ENCODE measurements at regions not wholly inside any gene's neighbourhood (a gene's known extent, or its start where the extent isn't known, plus 50 kb on each side); places are given as distances from the start of the nearest gene placed in this dataset.

DNA sequence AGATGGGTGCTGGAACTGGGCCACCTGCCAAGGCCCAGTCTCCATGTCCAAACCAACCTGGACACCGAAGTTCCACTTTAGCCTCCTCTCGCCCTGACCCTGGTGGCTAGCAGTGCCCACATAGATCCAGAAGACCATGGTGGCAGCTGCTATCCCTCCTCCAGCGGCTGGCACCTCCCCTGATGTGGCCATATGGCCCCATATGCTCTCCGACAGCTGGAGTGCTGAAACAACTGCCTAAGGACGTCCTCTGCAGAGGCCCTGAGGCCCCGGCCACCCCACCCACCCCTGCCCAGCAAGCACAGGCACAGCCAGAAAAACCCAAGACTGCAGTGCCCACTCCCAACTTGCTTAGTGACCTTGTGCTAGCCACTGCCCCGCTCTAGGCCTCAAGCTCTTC is 182.3 kb upstream of the LINGO1 start:
- TF ChIP-seq, protein P1, sequence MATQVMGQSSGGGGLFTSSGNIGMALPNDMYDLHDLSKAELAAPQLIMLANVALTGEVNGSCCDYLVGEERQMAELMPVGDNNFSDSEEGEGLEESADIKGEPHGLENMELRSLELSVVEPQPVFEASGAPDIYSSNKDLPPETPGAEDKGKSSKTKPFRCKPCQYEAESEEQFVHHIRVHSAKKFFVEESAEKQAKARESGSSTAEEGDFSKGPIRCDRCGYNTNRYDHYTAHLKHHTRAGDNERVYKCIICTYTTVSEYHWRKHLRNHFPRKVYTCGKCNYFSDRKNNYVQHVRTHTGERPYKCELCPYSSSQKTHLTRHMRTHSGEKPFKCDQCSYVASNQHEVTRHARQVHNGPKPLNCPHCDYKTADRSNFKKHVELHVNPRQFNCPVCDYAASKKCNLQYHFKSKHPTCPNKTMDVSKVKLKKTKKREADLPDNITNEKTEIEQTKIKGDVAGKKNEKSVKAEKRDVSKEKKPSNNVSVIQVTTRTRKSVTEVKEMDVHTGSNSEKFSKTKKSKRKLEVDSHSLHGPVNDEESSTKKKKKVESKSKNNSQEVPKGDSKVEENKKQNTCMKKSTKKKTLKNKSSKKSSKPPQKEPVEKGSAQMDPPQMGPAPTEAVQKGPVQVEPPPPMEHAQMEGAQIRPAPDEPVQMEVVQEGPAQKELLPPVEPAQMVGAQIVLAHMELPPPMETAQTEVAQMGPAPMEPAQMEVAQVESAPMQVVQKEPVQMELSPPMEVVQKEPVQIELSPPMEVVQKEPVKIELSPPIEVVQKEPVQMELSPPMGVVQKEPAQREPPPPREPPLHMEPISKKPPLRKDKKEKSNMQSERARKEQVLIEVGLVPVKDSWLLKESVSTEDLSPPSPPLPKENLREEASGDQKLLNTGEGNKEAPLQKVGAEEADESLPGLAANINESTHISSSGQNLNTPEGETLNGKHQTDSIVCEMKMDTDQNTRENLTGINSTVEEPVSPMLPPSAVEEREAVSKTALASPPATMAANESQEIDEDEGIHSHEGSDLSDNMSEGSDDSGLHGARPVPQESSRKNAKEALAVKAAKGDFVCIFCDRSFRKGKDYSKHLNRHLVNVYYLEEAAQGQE (IDR thresholded peaks at IDR 0.05; ENCODE audit: insufficient read depth in 1 of 2, low read depth in 2 of 2, low read length in 2 of 2) = 0 out of 4 replicates have a peak, but pooled peaks of 1 of the 2 experiments have one; percentile 36
- TF ChIP-seq TAF1 (IDR thresholded peaks at IDR 0.05; ENCODE audit: borderline replicate concordance, insufficient read depth, low read length) (no peak), POLR2AphosphoS5 (IDR thresholded peaks at IDR 0.05; ENCODE audit: low read depth, low read length) (no peak), SIN3A (IDR thresholded peaks at IDR 0.05; ENCODE audit: borderline replicate concordance, insufficient read depth, low read length) (no peak), FOXP2 (optimal IDR thresholded peaks at IDR 0.05; ENCODE audit: borderline replicate concordance, extremely low read depth, extremely low read length, insufficient read depth) (no peak)

Data from PFSK-1 (cell line).